H54 (cell line): ENCODE measurements at regions not wholly inside any gene's neighbourhood (a gene's known extent, or its start where the extent isn't known, plus 50 kb on each side); places are given as distances from the start of the nearest gene placed in this dataset.

Experiments used
- DNase-seq: peaks from one replicate; pipeline ENCODE4 v3.0.0; 2011; ENCODE audit warnings: low spot score, mixed read lengths; ENCODE audit not compliant: insufficient read length
- FAIRE-seq: peaks from 3 replicates; lab custom pipeline; 2011; peaks lifted over from hg19 to GRCh38; lab: Jason Lieb, UNC
- POLR2A ChIP-seq: IDR thresholded peaks from 2 replicates; pipeline ENCODE4 v1.6.1; 2011; ENCODE audit warnings: low read depth, mild to moderate bottlenecking, low read length

GRCh38 chr5:174185506-174185905, 140.0 kb downstream of the NSG2 start:
- TF ChIP-seq POLR2A = no peak
- FAIRE-seq (no peak), DNase-seq (no peak)

- DNase-seq = no peak
- FAIRE-seq = no peak
- TF ChIP-seq POLR2A = no peak
These were observed 140.7 kb downstream of the NSG2 start for GRCh38 chr5:174186096-174186695.

- FAIRE-seq (no peak), DNase-seq (no peak)
- no peak for TF ChIP-seq POLR2A
These were observed 141.5 kb downstream of the NSG2 start for GRCh38 chr5:174187001-174187400.

DNA sequence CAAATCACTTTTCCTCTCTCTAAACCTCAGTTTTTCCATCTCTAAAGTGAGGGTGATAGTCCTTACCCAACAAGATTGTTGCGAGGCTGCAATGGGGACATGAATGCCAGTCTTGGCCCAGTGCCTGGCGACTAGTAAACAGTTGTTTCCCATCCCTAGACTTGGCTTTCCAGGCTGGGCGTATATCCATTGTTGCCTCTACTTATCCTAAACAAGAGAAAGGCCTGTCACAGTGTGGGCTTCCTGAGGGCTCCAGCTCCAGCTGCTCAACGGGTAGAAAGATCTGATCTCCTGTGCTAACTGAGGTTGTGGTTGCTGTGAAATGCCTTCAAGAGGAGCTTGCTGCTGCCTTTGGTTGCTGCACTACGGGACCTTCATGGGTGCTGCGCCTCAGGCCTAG, 142.0 kb downstream of the NSG2 start:
- DNase-seq = no peak
- TF ChIP-seq POLR2A = no peak
- FAIRE-seq = no peak

- DNase-seq = no peak
- TF ChIP-seq POLR2A = no peak; the same call in 1 of the 2 replicates
- no peak for FAIRE-seq
These were observed 142.8 kb downstream of the NSG2 start for GRCh38 chr5:174188295-174188694.

DNA sequence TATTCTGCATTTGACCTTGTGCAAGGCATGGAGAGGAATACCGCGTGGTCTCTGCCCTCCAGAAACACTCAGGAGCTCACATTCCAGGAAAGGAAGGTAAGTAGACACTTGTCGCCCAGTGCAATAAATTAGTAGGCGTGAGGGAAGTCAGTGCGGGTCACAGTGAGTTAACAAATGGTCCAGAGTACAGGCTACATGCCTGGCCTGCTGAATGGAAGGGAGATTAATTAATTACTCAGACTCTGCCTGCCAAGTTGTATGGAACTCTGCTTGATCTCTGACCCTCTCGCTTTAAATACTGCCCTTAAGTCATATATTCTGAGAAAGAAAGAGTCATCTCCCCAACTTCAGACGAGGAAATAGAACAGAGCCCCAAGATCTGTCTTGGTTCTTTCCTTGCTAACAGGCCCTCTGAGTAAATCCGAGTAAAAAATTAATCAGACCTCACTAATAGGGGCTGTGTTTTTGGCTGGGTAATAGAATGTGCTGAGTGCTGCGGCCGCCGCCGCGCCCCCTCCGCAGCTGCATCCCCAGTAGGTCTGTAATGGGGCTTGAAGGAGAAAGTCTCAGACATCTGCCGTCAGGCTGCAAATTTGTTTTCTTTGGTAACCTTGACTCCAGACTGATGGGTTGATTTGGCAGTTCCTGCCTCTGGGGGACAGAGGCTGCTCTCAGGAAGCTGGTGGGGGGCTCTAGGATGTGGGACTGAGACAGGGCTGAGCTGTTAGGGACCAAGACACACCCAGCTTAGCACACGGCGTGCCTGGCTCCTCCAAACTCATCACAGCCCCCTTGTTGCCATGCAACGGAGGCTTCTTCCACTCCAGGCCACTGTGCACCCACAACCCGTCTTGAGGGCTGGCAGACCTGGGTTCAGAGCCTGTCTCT, 144.4 kb downstream of the NSG2 start:
- no peak for DNase-seq
- no peak for FAIRE-seq
- no peak for TF ChIP-seq POLR2A

DNA sequence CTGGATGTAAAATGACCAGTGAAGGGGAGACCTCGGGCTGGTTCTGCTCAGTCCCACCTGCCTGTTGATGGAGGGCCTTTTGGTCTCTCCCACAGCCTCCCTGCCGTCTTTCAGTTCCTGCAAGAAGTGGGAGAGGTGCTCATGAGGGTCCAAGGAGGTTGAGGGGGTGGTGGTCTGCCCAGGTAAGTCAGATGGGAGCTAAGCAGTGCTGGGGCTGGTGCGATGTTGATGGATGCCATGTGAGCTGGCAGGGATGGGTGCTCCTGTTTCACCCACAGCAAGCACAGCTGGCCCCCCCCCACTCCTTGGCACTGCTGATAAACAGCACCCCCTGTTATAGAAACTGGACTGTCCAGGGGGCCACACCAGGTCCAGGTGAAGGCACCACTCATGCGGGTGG, 145.6 kb downstream of the NSG2 start:
- TF ChIP-seq POLR2A = no peak
- FAIRE-seq = no peak
- no peak for DNase-seq

- DNase-seq = no peak
- TF ChIP-seq POLR2A = no peak
- FAIRE-seq = no peak
These were observed 146.5 kb downstream of the NSG2 start for GRCh38 chr5:174191850-174192655.

DNA sequence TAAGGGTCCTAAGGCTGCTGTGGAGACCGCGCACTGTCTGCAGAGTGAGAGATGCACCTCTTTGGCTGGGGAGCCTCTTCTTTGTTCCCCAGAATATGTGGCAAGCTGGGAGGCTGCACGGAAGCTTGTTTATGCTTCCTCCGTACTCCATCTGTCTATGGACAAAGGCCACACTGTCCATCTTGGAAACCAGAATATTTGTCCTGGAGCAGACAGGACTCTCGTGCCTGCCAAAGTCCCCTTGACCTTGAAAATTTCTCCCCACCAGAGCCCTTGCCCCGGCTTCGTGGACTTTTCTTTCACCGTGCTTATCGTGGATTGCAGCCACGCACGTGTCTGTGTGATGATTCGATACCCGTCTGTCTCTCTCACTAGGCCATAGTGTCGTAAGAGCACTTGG, 147.4 kb downstream of the NSG2 start:
- FAIRE-seq = no peak
- TF ChIP-seq POLR2A = no peak
- DNase-seq = no peak

- TF ChIP-seq POLR2A = no peak
- FAIRE-seq = no peak
- DNase-seq = no peak
These were observed 150.0 kb downstream of the NSG2 start for GRCh38 chr5:174195517-174195916.

GRCh38 chr5:174197929-174198328, 152.4 kb downstream of the NSG2 start:
- DNase-seq (no peak), FAIRE-seq (no peak)

DNA sequence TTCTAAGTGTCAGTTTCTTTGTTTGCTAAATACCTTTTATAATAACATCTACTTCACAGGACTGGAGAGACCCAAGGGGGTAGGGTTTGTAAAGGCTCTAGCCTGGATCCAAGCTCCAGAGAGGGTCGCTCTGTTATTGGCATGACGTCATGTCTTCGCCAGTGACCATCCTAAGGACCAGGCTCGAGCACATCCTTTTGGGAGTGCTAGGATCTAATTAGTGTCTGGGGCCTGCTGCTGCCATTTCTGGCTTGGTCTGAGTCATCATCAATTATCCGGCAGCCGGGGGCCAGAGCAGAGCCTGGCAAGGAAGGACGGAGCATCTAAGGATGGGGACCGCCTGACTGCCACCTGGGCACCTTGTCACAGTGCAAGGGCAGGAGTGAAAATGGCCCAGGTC, 153.0 kb downstream of the NSG2 start:
- no peak for FAIRE-seq
- DNase-seq = no peak
- TF ChIP-seq POLR2A = no peak

More at GRCh38 chr5:174197929-174198328, 152.4 kb downstream of the NSG2 start:
- TF ChIP-seq POLR2A = no peak

DNA sequence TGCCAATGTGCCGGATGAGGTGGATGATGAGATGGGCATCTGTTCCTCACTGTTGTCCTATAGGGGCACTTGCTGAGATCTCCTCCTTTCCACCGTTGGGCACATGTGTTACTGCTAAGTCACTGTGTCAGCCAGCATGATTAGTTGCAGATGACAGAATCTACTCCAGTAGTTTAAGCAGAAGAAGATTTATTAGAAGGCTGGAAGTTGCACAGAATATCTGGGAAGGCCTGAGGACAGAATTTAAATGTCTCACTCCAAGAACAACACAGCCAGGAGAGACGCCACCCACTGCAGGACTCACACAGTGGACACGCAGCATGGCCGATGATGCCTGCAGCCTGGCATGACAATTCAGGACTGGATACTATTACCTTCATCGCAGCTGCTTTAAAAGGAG, 157.5 kb downstream of the NSG2 start:
- DNase-seq (no peak), FAIRE-seq (no peak)
- no peak for TF ChIP-seq POLR2A
